ENCODE measurements at regions not wholly inside any gene's neighbourhood (a gene's known extent, or its start where the extent isn't known, plus 50 kb on each side); places are given as distances from the start of the nearest gene placed in this dataset.
A peak's percentile ranks its signal among the peaks of the same experiment; 100 is the strongest.

- DNase-seq, result no peak
- no peak overlapping the region for H3K23ac ChIP-seq (ENCODE audit: low read length)
- no CpG with 5 or more reads among the region's 3 CpGs for WGBS (ENCODE audit: extremely low coverage, insufficient coverage, low lambda C conversion rate)
These were observed 1138.0 kb upstream of the FAM98A start for GRCh38 chr2:34737146-34737545.

DNA sequence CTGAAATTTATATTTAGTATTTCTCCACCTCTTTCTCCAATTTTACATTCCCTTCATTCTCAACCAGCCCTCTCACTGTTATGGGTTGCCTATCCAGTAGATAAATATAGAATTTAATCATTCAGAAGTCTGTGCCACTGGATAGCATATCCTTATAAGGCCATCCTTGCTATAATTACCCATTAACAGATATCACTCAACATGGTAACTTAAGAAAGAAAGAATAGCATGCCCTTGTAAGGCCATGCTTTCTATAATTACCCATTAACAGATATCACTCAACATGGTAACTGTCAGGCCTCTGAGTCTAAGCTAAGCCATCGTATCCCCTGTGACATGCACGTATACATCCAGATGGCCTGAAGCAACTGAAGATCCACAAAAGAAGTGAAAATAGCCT, 1137.4 kb upstream of the FAM98A start:
- Histone ChIP-seq H2AK5ac (ENCODE audit: low read length) (no peak overlapping the region), H3K56ac (ENCODE audit: low read length) (no peak overlapping the region), H2BK5ac (ENCODE audit: low read length) (no peak overlapping the region), H4K8ac (ENCODE audit: low read depth, low read length) (no peak overlapping the region), H3K4me2 (ENCODE audit: low read length) (no peak overlapping the region), H3K79me1 (ENCODE audit: low read length) (no peaks in the 10 kb centered on the region), H3K79me2 (ENCODE audit: control insufficient read depth, insufficient read depth, low read length) (no peaks in the 10 kb centered on the region), H3K23ac (ENCODE audit: low read length) (no peak overlapping the region), H2BK120ac (ENCODE audit: low read depth, low read length) (no peak overlapping the region), H3K27ac (ENCODE audit: low read depth, low read length) (no peak overlapping the region), H3K4me3 (ENCODE audit: low read length) (no peak overlapping the region), H3K9ac (ENCODE audit: low read length) (no peak overlapping the region), H3K4ac (ENCODE audit: low read depth, low read length) (no peak overlapping the region), H2BK15ac (replicated peaks; ENCODE audit: low read depth) (no peak overlapping the region), H4K5ac (ENCODE audit: low read length) (no peak overlapping the region), H3K18ac (ENCODE audit: low read length) (no peak overlapping the region), H3K27me3 (ENCODE audit: insufficient read depth, low read length, poor library complexity) (no peaks in the 10 kb centered on the region), H3K4me1 (ENCODE audit: control insufficient read depth, low read depth, low read length) (no peaks in the 10 kb centered on the region), H3K36me3 (ENCODE audit: control insufficient read depth, insufficient read depth, low read length) (no peaks in the 10 kb centered on the region)
- WGBS (ENCODE audit: extremely low coverage, insufficient coverage, low lambda C conversion rate), result no CpG with 5 or more reads among the region's 2 CpGs
- DNase-seq, result no peak

More at GRCh38 chr2:34737146-34737545, 1138.0 kb upstream of the FAM98A start:
- Histone ChIP-seq H4K5ac (ENCODE audit: low read length) (no peak overlapping the region), H3K79me2 (ENCODE audit: control insufficient read depth, insufficient read depth, low read length) (no peaks in the 10 kb centered on the region), H4K8ac (ENCODE audit: low read depth, low read length) (no peak overlapping the region), H2BK120ac (ENCODE audit: low read depth, low read length) (peak overlapping the region; percentile 45), H3K56ac (ENCODE audit: low read length) (no peak overlapping the region), H2BK15ac (replicated peaks; ENCODE audit: low read depth) (peak overlapping the region; percentile 74), H3K27ac (ENCODE audit: low read depth, low read length) (no peak overlapping the region), H3K4me1 (ENCODE audit: control insufficient read depth, low read depth, low read length) (no peaks in the 10 kb centered on the region), H3K4ac (ENCODE audit: low read depth, low read length) (no peak overlapping the region), H3K9ac (ENCODE audit: low read length) (no peak overlapping the region), H3K4me3 (ENCODE audit: low read length) (no peak overlapping the region), H3K27me3 (ENCODE audit: insufficient read depth, low read length, poor library complexity) (no peaks in the 10 kb centered on the region), H3K36me3 (ENCODE audit: control insufficient read depth, insufficient read depth, low read length) (no peaks in the 10 kb centered on the region), H3K18ac (ENCODE audit: low read length) (peak overlapping the region; percentile 68), H2AK5ac (ENCODE audit: low read length) (no peak overlapping the region), H3K79me1 (ENCODE audit: low read length) (no peaks in the 10 kb centered on the region), H3K4me2 (ENCODE audit: low read length) (no peak overlapping the region), H2BK5ac (ENCODE audit: low read length) (no peak overlapping the region)

GRCh38 chr2:34734662-34735061, 1135.6 kb upstream of the FAM98A start:
- Histone ChIP-seq H3K4ac (ENCODE audit: low read depth, low read length) (no peak overlapping the region), H3K27ac (ENCODE audit: low read depth, low read length) (peak overlapping the region; percentile 36), H4K5ac (ENCODE audit: low read length) (no peak overlapping the region)

DNA sequence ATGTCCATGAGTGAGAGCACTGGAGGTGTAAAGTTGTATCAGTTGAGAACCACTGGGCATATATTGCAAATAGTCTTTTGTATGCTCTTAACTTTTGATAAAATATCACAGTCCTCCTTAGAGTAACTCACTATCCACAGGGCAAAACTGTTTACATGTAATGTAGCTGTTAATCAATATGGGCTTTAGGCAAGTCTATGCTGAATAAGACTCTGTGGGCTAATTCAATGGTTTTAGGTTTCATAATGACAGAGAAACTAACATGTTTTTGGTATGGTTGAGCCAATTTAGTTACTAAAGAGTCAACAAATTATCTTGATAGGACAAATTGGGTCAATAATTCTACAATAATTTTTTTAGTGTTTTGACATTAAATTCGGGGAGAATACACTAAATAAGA, 1134.9 kb upstream of the FAM98A start:
- Histone ChIP-seq H2AK5ac (ENCODE audit: low read length) (no peak overlapping the region), H2BK15ac (replicated peaks; ENCODE audit: low read depth) (no peak overlapping the region), H3K18ac (ENCODE audit: low read length) (no peak overlapping the region), H4K5ac (ENCODE audit: low read length) (no peak overlapping the region), H3K56ac (ENCODE audit: low read length) (no peak overlapping the region), H3K4ac (ENCODE audit: low read depth, low read length) (no peak overlapping the region), H3K4me2 (ENCODE audit: low read length) (no peak overlapping the region), H3K4me3 (ENCODE audit: low read length) (no peak overlapping the region), H4K8ac (ENCODE audit: low read depth, low read length) (no peak overlapping the region), H3K79me1 (ENCODE audit: low read length) (no peaks in the 10 kb centered on the region), H2BK5ac (ENCODE audit: low read length) (no peak overlapping the region), H3K23ac (ENCODE audit: low read length) (no peak overlapping the region), H3K79me2 (ENCODE audit: control insufficient read depth, insufficient read depth, low read length) (no peaks in the 10 kb centered on the region), H3K27me3 (ENCODE audit: insufficient read depth, low read length, poor library complexity) (no peaks in the 10 kb centered on the region), H2BK120ac (ENCODE audit: low read depth, low read length) (no peak overlapping the region), H3K9ac (ENCODE audit: low read length) (no peak overlapping the region), H3K36me3 (ENCODE audit: control insufficient read depth, insufficient read depth, low read length) (no peaks in the 10 kb centered on the region), H3K4me1 (ENCODE audit: control insufficient read depth, low read depth, low read length) (no peaks in the 10 kb centered on the region), H3K27ac (ENCODE audit: low read depth, low read length) (peak overlapping the region; percentile 55)
- WGBS (ENCODE audit: extremely low coverage, insufficient coverage, low lambda C conversion rate), result no CpG with 5 or more reads among the region's 1 CpG
- DNase-seq, result no peak

More at GRCh38 chr2:34734662-34735061, 1135.6 kb upstream of the FAM98A start:
- no peaks in the 10 kb centered on the region for H3K79me2 ChIP-seq (ENCODE audit: control insufficient read depth, insufficient read depth, low read length)
- no peak overlapping the region for H3K4me2 ChIP-seq (ENCODE audit: low read length)
- DNase-seq, result peak; percentile 62
- no peak overlapping the region for H3K18ac ChIP-seq (ENCODE audit: low read length)
- no peak overlapping the region for H2BK5ac ChIP-seq (ENCODE audit: low read length)
- no peak overlapping the region for H3K56ac ChIP-seq (ENCODE audit: low read length)
- H3K27me3 ChIP-seq (ENCODE audit: insufficient read depth, low read length, poor library complexity), result no peaks in the 10 kb centered on the region
- no peaks in the 10 kb centered on the region for H3K79me1 ChIP-seq (ENCODE audit: low read length)
- H3K4me1 ChIP-seq (ENCODE audit: control insufficient read depth, low read depth, low read length), result no peaks in the 10 kb centered on the region
- no peak overlapping the region for H3K23ac ChIP-seq (ENCODE audit: low read length)
- H3K9ac ChIP-seq (ENCODE audit: low read length), result no peak overlapping the region
- no peak overlapping the region for H3K4me3 ChIP-seq (ENCODE audit: low read length)
- H2BK15ac ChIP-seq (replicated peaks; ENCODE audit: low read depth), result peak overlapping the region; percentile 78
- no peak overlapping the region for H2AK5ac ChIP-seq (ENCODE audit: low read length)
- no peak overlapping the region for H2BK120ac ChIP-seq (ENCODE audit: low read depth, low read length)
- no peaks in the 10 kb centered on the region for H3K36me3 ChIP-seq (ENCODE audit: control insufficient read depth, insufficient read depth, low read length)
- no peak overlapping the region for H4K8ac ChIP-seq (ENCODE audit: low read depth, low read length)

GRCh38 chr2:34731292-34731691, 1132.2 kb upstream of the FAM98A start:
- H3K4me2 ChIP-seq (ENCODE audit: low read length), result no peak overlapping the region

GRCh38 chr2:34729845-34730244, 1130.7 kb upstream of the FAM98A start:
- no peak overlapping the region for H4K5ac ChIP-seq (ENCODE audit: low read length)
- H2BK15ac ChIP-seq (replicated peaks; ENCODE audit: low read depth), result no peak overlapping the region
- no peaks in the 10 kb centered on the region for H3K79me2 ChIP-seq (ENCODE audit: control insufficient read depth, insufficient read depth, low read length)
- no peaks in the 10 kb centered on the region for H3K27me3 ChIP-seq (ENCODE audit: insufficient read depth, low read length, poor library complexity)
- H3K36me3 ChIP-seq (ENCODE audit: control insufficient read depth, insufficient read depth, low read length), result no peaks in the 10 kb centered on the region
- no peaks in the 10 kb centered on the region for H3K4me1 ChIP-seq (ENCODE audit: control insufficient read depth, low read depth, low read length)
- no peak overlapping the region for H2AK5ac ChIP-seq (ENCODE audit: low read length)
- H3K27ac ChIP-seq (ENCODE audit: low read depth, low read length), result no peak overlapping the region
- H2BK120ac ChIP-seq (ENCODE audit: low read depth, low read length), result no peak overlapping the region
- no peak overlapping the region for H3K4ac ChIP-seq (ENCODE audit: low read depth, low read length)
- no peak overlapping the region for H3K9ac ChIP-seq (ENCODE audit: low read length)
- H3K4me3 ChIP-seq (ENCODE audit: low read length), result no peak overlapping the region
- H2BK5ac ChIP-seq (ENCODE audit: low read length), result no peak overlapping the region
- H3K23ac ChIP-seq (ENCODE audit: low read length), result no peak overlapping the region
- no peak overlapping the region for H3K56ac ChIP-seq (ENCODE audit: low read length)
- no peak overlapping the region for H4K8ac ChIP-seq (ENCODE audit: low read depth, low read length)
- DNase-seq, result peak; percentile 7
- H3K4me2 ChIP-seq (ENCODE audit: low read length), result no peak overlapping the region
- no CpG with 5 or more reads among the region's 2 CpGs for WGBS (ENCODE audit: extremely low coverage, insufficient coverage, low lambda C conversion rate)
- no peaks in the 10 kb centered on the region for H3K79me1 ChIP-seq (ENCODE audit: low read length)
- no peak overlapping the region for H3K18ac ChIP-seq (ENCODE audit: low read length)

More at GRCh38 chr2:34731292-34731691, 1132.2 kb upstream of the FAM98A start:
- Histone ChIP-seq H4K5ac (ENCODE audit: low read length) (no peak overlapping the region), H2AK5ac (ENCODE audit: low read length) (no peak overlapping the region), H3K4me1 (ENCODE audit: control insufficient read depth, low read depth, low read length) (no peaks in the 10 kb centered on the region), H2BK5ac (ENCODE audit: low read length) (no peak overlapping the region), H2BK15ac (replicated peaks; ENCODE audit: low read depth) (no peak overlapping the region), H3K27me3 (ENCODE audit: insufficient read depth, low read length, poor library complexity) (no peaks in the 10 kb centered on the region), H3K18ac (ENCODE audit: low read length) (no peak overlapping the region), H2BK120ac (ENCODE audit: low read depth, low read length) (no peak overlapping the region), H3K79me1 (ENCODE audit: low read length) (no peaks in the 10 kb centered on the region), H3K9ac (ENCODE audit: low read length) (no peak overlapping the region), H3K4me3 (ENCODE audit: low read length) (no peak overlapping the region), H4K8ac (ENCODE audit: low read depth, low read length) (no peak overlapping the region), H3K56ac (ENCODE audit: low read length) (no peak overlapping the region), H3K36me3 (ENCODE audit: control insufficient read depth, insufficient read depth, low read length) (no peaks in the 10 kb centered on the region), H3K79me2 (ENCODE audit: control insufficient read depth, insufficient read depth, low read length) (no peaks in the 10 kb centered on the region), H3K4ac (ENCODE audit: low read depth, low read length) (no peak overlapping the region), H3K27ac (ENCODE audit: low read depth, low read length) (no peak overlapping the region), H3K23ac (ENCODE audit: low read length) (no peak overlapping the region)
- peak; percentile 42 for DNase-seq
- WGBS (ENCODE audit: extremely low coverage, insufficient coverage, low lambda C conversion rate), result no CpG with 5 or more reads among the region's 2 CpGs
